ENCODE measurements at regions not wholly inside any gene's neighbourhood (a gene's known extent, or its start where the extent isn't known, plus 50 kb on each side); places are given as distances from the start of the nearest gene placed in this dataset.

DNA sequence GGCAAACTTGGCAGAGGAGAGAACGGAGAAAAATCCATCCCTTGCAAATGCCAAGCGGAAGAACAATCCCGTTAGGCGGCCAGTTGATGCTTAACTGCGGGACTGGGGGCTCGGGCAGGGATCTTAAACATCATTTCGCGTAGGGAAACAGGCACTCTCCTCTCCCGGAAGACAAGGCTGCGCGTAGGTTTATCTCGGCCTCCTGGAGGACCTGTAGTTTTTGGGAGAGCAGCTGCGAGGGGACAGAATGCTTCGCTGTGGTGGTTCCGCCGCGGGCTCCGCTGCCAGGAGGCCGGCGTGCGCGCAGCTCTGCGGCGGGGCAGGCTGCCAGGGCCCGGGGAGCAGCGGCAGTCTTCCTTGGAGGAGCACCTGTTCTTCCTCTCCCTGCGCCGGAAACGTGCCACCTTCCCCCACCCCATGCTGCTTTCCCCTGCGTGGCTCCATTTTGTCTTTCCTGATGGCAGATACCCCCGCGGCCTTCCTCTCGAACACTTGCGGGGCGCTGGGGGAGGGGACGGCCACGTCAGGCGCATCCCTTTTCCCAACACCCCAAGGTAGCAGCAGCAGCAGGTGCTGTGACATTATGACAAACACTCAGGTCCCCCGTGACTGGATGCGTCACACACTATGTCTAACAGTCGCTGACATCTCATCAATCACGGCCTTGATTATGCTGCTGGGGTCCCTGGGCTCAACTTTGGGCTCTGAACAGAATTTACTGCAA, 230.7 kb upstream of the BTBD3 start:
- TF ChIP-seq, protein P1, sequence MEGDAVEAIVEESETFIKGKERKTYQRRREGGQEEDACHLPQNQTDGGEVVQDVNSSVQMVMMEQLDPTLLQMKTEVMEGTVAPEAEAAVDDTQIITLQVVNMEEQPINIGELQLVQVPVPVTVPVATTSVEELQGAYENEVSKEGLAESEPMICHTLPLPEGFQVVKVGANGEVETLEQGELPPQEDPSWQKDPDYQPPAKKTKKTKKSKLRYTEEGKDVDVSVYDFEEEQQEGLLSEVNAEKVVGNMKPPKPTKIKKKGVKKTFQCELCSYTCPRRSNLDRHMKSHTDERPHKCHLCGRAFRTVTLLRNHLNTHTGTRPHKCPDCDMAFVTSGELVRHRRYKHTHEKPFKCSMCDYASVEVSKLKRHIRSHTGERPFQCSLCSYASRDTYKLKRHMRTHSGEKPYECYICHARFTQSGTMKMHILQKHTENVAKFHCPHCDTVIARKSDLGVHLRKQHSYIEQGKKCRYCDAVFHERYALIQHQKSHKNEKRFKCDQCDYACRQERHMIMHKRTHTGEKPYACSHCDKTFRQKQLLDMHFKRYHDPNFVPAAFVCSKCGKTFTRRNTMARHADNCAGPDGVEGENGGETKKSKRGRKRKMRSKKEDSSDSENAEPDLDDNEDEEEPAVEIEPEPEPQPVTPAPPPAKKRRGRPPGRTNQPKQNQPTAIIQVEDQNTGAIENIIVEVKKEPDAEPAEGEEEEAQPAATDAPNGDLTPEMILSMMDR (IDR thresholded peaks at IDR 0.05): no peak
- TF ChIP-seq POLR2A (IDR thresholded peaks at IDR 0.05; ENCODE audit: low read depth): no peak
- no peak for TF ChIP-seq POLR2AphosphoS5 (IDR thresholded peaks at IDR 0.05)
- no peak for TF ChIP-seq EP300 (IDR thresholded peaks at IDR 0.05)
